Keratinocyte (primary cell): ENCODE measurements at regions not wholly inside any gene's neighbourhood (a gene's known extent, or its start where the extent isn't known, plus 50 kb on each side); places are given as distances from the start of the nearest gene placed in this dataset.

Source experiments
- CTCF ChIP-seq, 3 experiments: IDR thresholded peaks in 1 of 3; conservative IDR thresholded peaks in 1 of 3; optimal IDR thresholded peaks in 1 of 3; 2 replicates in 2 of 3; 3 replicates in 1 of 3; pipeline versions ENCODE3 to v1.5.1; 2011; ENCODE audit warnings: low read length in 3 of 3, mild to moderate bottlenecking in 3 of 3, moderate library complexity in 2 of 3, control low read depth in 1 of 3, inconsistent platforms in 1 of 3; ENCODE audit not compliant: insufficient read depth in 2 of 3; ENCODE audit errors: extremely low read depth in 1 of 3
- EZH2 ChIP-seq: IDR thresholded peaks from one replicate; pipeline ENCODE4 v1.6.1; 2012; ENCODE audit warnings: inconsistent platforms, mild to moderate bottlenecking, low read length, moderate library complexity

DNA sequence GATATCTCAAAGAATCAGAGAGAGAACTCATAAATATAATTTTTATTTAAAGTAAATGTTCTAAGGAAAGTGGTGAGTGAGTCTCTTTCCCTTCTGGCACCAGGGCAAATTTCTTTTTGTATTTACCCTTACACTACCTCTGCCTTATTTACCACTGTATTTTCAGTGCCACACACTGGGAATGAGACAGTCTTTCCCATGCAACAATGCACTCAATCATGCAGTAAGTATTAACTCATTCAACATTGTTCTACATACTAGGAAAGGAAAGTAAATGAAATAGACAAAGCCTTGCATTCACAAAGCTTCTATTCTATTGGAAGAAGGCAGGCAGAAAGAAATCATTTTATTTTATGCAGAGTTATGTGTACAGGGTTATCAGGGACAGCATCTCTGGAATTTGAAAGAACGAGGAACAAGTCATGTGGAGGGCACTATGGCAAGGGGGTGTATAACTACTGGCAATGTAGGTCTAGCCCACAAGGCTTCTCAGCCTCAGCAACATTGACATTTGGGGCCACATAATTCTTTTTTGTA is 129.8 kb upstream of the PRDX6 start:
- TF ChIP-seq CTCF (optimal IDR thresholded peaks at IDR 0.05 in 1 of 3, IDR thresholded peaks at IDR 0.05 in 1 of 3, conservative IDR thresholded peaks at IDR 0.05 in 1 of 3; ENCODE audit: extremely low read depth in 1 of 3, insufficient read depth in 2 of 3, low read length in 3 of 3) (no peak), EZH2 (no peak)
